Spleen (tissue), 11 donors: ENCODE measurements at regions not wholly inside any gene's neighbourhood (a gene's known extent, or its start where the extent isn't known, plus 50 kb on each side); places are given as distances from the start of the nearest gene placed in this dataset.

Experiments used
- DNase-seq: peaks from one replicate; pipeline ENCODE4 v3.0.0-alpha.2; 2020
- H3K27ac ChIP-seq, 8 donors: fragments of 200-600 bp; sonication (generic) in 7 of 8; 1 replicate in 4 of 8; 2 replicates in 4 of 8; pipeline versions ENCODE4 v1.5.0 to v1.8.0; 2016 to 2021; ENCODE audit warnings: inconsistent platforms in 4 of 8, mild to moderate bottlenecking in 4 of 8, moderate library complexity in 1 of 8
- H3K27me3 ChIP-seq, 7 donors: fragments of 200-600 bp; sonication (generic) in 6 of 7; replicated peaks in 1 of 7; 1 replicate in 4 of 7; 2 replicates in 3 of 7; pipeline versions ENCODE4 v1.5.0 to v1.8.0; 2016 to 2021; ENCODE audit warnings: inconsistent platforms in 3 of 7, mild to moderate bottlenecking in 1 of 7
- H3K36me3 ChIP-seq, 6 donors: fragments of 200-600 bp; sonication (generic) in 5 of 6; 1 replicate in 4 of 6; 2 replicates in 2 of 6; pipeline versions ENCODE4 v1.5.0 to v1.8.0; 2016 to 2021; ENCODE audit warnings: inconsistent platforms in 2 of 6
- H3K4me1 ChIP-seq, 6 donors: fragments of 200-600 bp; sonication (generic) in 5 of 6; 1 replicate in 3 of 6; 2 replicates in 3 of 6; pipeline versions ENCODE4 v1.5.0 to v1.8.0; 2016 to 2021; ENCODE audit warnings: inconsistent platforms in 3 of 6
- H3K4me3 ChIP-seq, 8 donors: fragments of 200-600 bp; sonication (generic) in 7 of 8; 1 replicate in 4 of 8; 2 replicates in 4 of 8; pipeline versions ENCODE4 v1.5.0 to v1.8.0; 2016 to 2021; ENCODE audit warnings: inconsistent platforms in 4 of 8, mild to moderate bottlenecking in 4 of 8, moderate library complexity in 2 of 8
- H3K9me3 ChIP-seq, 8 donors: fragments of 200-600 bp; sonication (generic) in 7 of 8; 1 replicate in 4 of 8; 2 replicates in 4 of 8; pipeline versions ENCODE4 v1.5.0 to v1.8.0; 2016 to 2021; ENCODE audit warnings: inconsistent platforms in 4 of 8
- POLR2A ChIP-seq, 3 donors: fragments of 450-650 bp; IDR thresholded peaks; one replicate each; pipeline ENCODE4 v1.5.1; 2017; ENCODE audit warnings: antibody characterized with exemption in 3 of 3, mild to moderate bottlenecking in 1 of 3
- POLR2AphosphoS5 ChIP-seq, 3 donors: sonication (generic); formaldehyde crosslinking; IDR thresholded peaks; one replicate each; pipeline ENCODE4 v1.5.1; 2017; ENCODE audit warnings: antibody characterized with exemption in 3 of 3
- WGBS, 5 donors: extraction: QIAGEN DNeasy Blood & Tissue Kit in 3 of 5; methylation state at CpG; one replicate each; pipeline versions ENCODE4 v1.1.5 to v1.1.7; 2013 to 2018; 5-methylcytosine and 5-hydroxymethylcytosine counted together
- intact Hi-C: fragments of 100-400 bp; cut with DNase I; formaldehyde crosslinking; loops from one replicate; pipeline ENCODE4 v1.15.0; 2023; ENCODE audit warnings: low total_unique reads
- TF ChIP-seq, protein P1 (sequence below), 11 experiments: fragments of 200-600 bp in 7 of 11; fragments of 450-650 bp in 4 of 11; sonication (generic) in 4 of 11; IDR thresholded peaks in 8 of 11; conservative IDR thresholded peaks in 3 of 11; 1 replicate in 7 of 11; 2 replicates in 4 of 11; pipeline versions ENCODE4 v1.4.0 to v1.8.0; 2016 to 2021; ENCODE audit warnings: antibody characterized with exemption in 11 of 11, inconsistent platforms in 4 of 11, mild to moderate bottlenecking in 1 of 11
- donor health status: healthy with polysubstance abuse.
- donor health status: DM: no; HTN: no; CAD: no; lungs with moderate emphysema.
- donor health status: DM: no; HTN: no; CAD: no.
- donor health status: Bipolar disorder and iron deficiency.
- donor health status: healthy.
- donor health status: DM: no; HTN: no; CAD: no.
- donor health status: DM: yes; HTN: yes; CAD: no.

DNA sequence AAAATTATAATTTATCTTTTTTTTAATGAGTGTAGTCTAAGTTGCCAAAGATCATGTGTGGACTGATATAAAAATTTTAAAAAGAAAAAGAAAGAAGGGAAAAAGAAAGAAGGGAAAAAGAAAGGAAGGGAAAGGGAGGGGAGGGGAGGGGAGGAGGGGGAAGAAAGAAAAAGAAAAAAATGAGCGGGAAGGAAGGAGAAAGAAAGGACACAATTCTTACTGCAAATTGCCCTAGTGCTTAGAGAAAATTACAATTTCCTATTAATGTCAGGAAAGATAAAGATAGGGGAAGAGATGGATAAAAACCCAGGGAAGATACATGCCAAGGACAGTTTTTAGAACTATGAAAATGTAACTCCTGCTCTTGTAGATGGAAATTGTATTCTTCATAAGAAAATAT lies 789.7 kb upstream of the GRAMD2B start:
- Histone ChIP-seq H3K4me3 (no peak overlapping the region), H3K27ac (no peak overlapping the region), H3K36me3 (no peaks in the 10 kb centered on the region), H3K27me3 (no peaks in the 10 kb centered on the region), H3K4me1 (no peaks in the 10 kb centered on the region), H3K9me3 (peaks cover 0 to 3% (median 0%) of the 10 kb centered on the region in 8 donors)
- WGBS, 5 donors = 72 to 97% (median 88%) methylated on average over 1 of the region's 1 CpG
- DNase-seq = no peak
- no peak for TF ChIP-seq POLR2A (IDR thresholded peaks at IDR 0.05)
- no peak for TF ChIP-seq POLR2AphosphoS5 (IDR thresholded peaks at IDR 0.05)
- TF ChIP-seq, protein P1, sequence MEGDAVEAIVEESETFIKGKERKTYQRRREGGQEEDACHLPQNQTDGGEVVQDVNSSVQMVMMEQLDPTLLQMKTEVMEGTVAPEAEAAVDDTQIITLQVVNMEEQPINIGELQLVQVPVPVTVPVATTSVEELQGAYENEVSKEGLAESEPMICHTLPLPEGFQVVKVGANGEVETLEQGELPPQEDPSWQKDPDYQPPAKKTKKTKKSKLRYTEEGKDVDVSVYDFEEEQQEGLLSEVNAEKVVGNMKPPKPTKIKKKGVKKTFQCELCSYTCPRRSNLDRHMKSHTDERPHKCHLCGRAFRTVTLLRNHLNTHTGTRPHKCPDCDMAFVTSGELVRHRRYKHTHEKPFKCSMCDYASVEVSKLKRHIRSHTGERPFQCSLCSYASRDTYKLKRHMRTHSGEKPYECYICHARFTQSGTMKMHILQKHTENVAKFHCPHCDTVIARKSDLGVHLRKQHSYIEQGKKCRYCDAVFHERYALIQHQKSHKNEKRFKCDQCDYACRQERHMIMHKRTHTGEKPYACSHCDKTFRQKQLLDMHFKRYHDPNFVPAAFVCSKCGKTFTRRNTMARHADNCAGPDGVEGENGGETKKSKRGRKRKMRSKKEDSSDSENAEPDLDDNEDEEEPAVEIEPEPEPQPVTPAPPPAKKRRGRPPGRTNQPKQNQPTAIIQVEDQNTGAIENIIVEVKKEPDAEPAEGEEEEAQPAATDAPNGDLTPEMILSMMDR (IDR thresholded peaks at IDR 0.05 in 8 of 11, conservative IDR thresholded peaks at IDR 0.05 in 3 of 11) = no peak
- intact Hi-C loops = no loop called here

GRCh38 chr5:125634216-125634835 lies 788.9 kb upstream of the GRAMD2B start:
- Histone ChIP-seq H3K27ac (no peak overlapping the region), H3K9me3 (peaks cover 0 to 6% (median 0%) of the 10 kb centered on the region in 8 donors), H3K36me3 (no peaks in the 10 kb centered on the region), H3K4me1 (no peaks in the 10 kb centered on the region), H3K4me3 (no peak overlapping the region), H3K27me3 (no peaks in the 10 kb centered on the region)
- TF ChIP-seq POLR2A (IDR thresholded peaks at IDR 0.05) (no peak), POLR2AphosphoS5 (IDR thresholded peaks at IDR 0.05) (no peak)
- TF ChIP-seq, protein P1 (IDR thresholded peaks at IDR 0.05 in 8 of 11, conservative IDR thresholded peaks at IDR 0.05 in 3 of 11) = no peak
- no peak for DNase-seq
- WGBS, 5 donors = 86 to 98% (median 93%) methylated on average over 1 of the region's 1 CpG
- intact Hi-C loops = no loop called here

- H3K4me3 ChIP-seq = no peak overlapping the region
- H3K9me3 ChIP-seq = peaks cover 0 to 59% (median 34%) of the 10 kb centered on the region in 8 donors
- H3K36me3 ChIP-seq = no peaks in the 10 kb centered on the region
- TF ChIP-seq, protein P1 (IDR thresholded peaks at IDR 0.05 in 8 of 11, conservative IDR thresholded peaks at IDR 0.05 in 3 of 11) = no peak
- TF ChIP-seq POLR2A (IDR thresholded peaks at IDR 0.05) (no peak), POLR2AphosphoS5 (IDR thresholded peaks at IDR 0.05) (no peak)
- intact Hi-C loops = no loop called here
- H3K27ac ChIP-seq = no peak overlapping the region
- 77 to 100% (median 93%) methylated on average over 2 of the region's 2 CpGs for WGBS, 5 donors
- no peaks in the 10 kb centered on the region for H3K27me3 ChIP-seq
- no peaks in the 10 kb centered on the region for H3K4me1 ChIP-seq
- no peak for DNase-seq
These were observed 783.4 kb upstream of the GRAMD2B start for GRCh38 chr5:125639858-125640257.

DNA sequence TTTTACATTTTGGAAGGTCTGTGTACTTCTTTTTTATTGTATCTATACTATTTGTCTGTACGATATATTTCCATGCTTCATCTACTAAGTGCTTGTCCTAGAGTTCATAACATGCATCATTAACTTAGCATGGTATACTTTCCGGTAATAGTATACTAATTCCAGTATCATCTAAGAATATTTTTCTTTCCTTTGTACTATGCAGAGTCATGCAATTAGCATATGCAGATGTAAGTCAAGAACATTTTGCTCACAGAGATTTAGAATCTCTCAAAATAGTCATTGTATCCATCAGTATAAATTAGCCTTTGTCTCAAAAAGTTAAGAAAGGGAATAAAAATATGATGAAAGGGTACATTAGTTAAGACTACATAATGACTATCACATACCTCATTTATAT lies 770.4 kb upstream of the GRAMD2B start:
- Histone ChIP-seq H3K27me3 (no peaks in the 10 kb centered on the region), H3K4me3 (no peak overlapping the region), H3K4me1 (no peaks in the 10 kb centered on the region), H3K9me3 (no peaks in the 10 kb centered on the region), H3K36me3 (no peaks in the 10 kb centered on the region), H3K27ac (no peak overlapping the region)
- 89 to 95% (median 94%) methylated on average over 2 of the region's 2 CpGs for WGBS, 5 donors
- no peak for DNase-seq
- no peak for TF ChIP-seq POLR2AphosphoS5 (IDR thresholded peaks at IDR 0.05)
- TF ChIP-seq, protein P1 (IDR thresholded peaks at IDR 0.05 in 8 of 11, conservative IDR thresholded peaks at IDR 0.05 in 3 of 11) = no peak
- no peak for TF ChIP-seq POLR2A (IDR thresholded peaks at IDR 0.05)
- intact Hi-C loops = no loop called here
